ENCODE measurements at regions not wholly inside any gene's neighbourhood (a gene's known extent, or its start where the extent isn't known, plus 50 kb on each side); places are given as distances from the start of the nearest gene placed in this dataset.

- H3K36me3 ChIP-seq (ENCODE audit: control insufficient read depth, insufficient read depth, low read length), result no peaks in the 10 kb centered on the region
- TF ChIP-seq ERF (CRISPR knock-in tag; IDR thresholded peaks at IDR 0.05) (no peak), EWSR1 (IDR thresholded peaks at IDR 0.05; ENCODE audit: borderline replicate concordance, low read depth, partially characterized antibody) (no peak), L3MBTL2 (IDR thresholded peaks at IDR 0.05) (no peak), CC2D1A (IDR thresholded peaks at IDR 0.05) (no peak), FOXP1 (CRISPR knock-in tag; IDR thresholded peaks at IDR 0.05) (no peak), SRSF1 (IDR thresholded peaks at IDR 0.05; ENCODE audit: low read depth, low read length) (no peak), TARDBP (IDR thresholded peaks at IDR 0.05) (no peak)
- TF ChIP-seq, protein P1, sequence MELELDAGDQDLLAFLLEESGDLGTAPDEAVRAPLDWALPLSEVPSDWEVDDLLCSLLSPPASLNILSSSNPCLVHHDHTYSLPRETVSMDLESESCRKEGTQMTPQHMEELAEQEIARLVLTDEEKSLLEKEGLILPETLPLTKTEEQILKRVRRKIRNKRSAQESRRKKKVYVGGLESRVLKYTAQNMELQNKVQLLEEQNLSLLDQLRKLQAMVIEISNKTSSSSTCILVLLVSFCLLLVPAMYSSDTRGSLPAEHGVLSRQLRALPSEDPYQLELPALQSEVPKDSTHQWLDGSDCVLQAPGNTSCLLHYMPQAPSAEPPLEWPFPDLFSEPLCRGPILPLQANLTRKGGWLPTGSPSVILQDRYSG (tag; conservative IDR thresholded peaks at IDR 0.05; ENCODE audit: low read depth), result no peak
- TF ChIP-seq, protein P2, sequence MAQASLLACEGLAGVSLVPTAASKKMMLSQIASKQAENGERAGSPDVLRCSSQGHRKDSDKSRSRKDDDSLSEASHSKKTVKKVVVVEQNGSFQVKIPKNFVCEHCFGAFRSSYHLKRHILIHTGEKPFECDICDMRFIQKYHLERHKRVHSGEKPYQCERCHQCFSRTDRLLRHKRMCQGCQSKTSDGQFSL (CRISPR knock-in tag; IDR thresholded peaks at IDR 0.05), result no peak
- TF ChIP-seq, protein P2 (tag; IDR thresholded peaks at IDR 0.05), result no peak
- CTCF ChIA-PET (ENCODE audit: low intra/inter-chr PET ratio), result no interaction called here
- ATAC-seq (no peak), FAIRE-seq (no peak), DNase-seq (ENCODE audit: extremely low read depth in 1 of 4, low spot score in 3 of 4) (no peak)
- no peaks in the 10 kb centered on the region for H4K20me1 ChIP-seq (replicated peaks; ENCODE audit: control insufficient read depth, insufficient read depth, low read length)
- no TSS peak for BruUV-seq (replicated peaks)
- H2AFZ ChIP-seq (ENCODE audit: low read depth, low read length), result no peak overlapping the region
- H3K27ac ChIP-seq (ENCODE audit: extremely low read depth, low read depth, low read length), result no peak overlapping the region
- POLR2A ChIA-PET, result no interaction called here
- 0% methylated on average over 1 of the region's 1 CpG for WGBS (ENCODE audit: insufficient coverage, low coverage, missing lambda C conversion rate)
- no peaks in the 10 kb centered on the region for H3K9me1 ChIP-seq (ENCODE audit: control insufficient read depth, insufficient read depth, low read length)
- H3K4me2 ChIP-seq (ENCODE audit: insufficient read depth, low read length), result no peak overlapping the region
- no peaks in the 10 kb centered on the region for H3K27me3 ChIP-seq (ENCODE audit: control insufficient read depth in 2 of 2, insufficient read depth in 2 of 2, low read length in 2 of 2)
- intact Hi-C loops (cut with micrococcal nuclease), result no loop called here
- no peaks in the 10 kb centered on the region for H3K4me1 ChIP-seq (replicated peaks in 1 of 2; ENCODE audit: control insufficient read depth in 2 of 2, insufficient read depth in 2 of 2, low read length in 2 of 2)
- in situ Hi-C loops (cut with MboI), result no loop called here
- no peaks in the 10 kb centered on the region for H3K79me2 ChIP-seq (ENCODE audit: control insufficient read depth, insufficient read depth, low read length)
- H3K4me3 ChIP-seq, result no peak overlapping the region
- H3K9ac ChIP-seq (ENCODE audit: insufficient read depth in 1 of 2, low read depth in 2 of 2, low read length in 2 of 2), result no peak overlapping the region
- no peaks in the 10 kb centered on the region for H3K9me3 ChIP-seq (replicated peaks; ENCODE audit: control insufficient read depth, insufficient read depth, low read depth, low read length)
Measured at GRCh38 chr18:42165922-42166513, 211.0 kb downstream of the PIK3C3 start.
